Fibroblast of mammary gland (primary cell): ENCODE measurements at regions not wholly inside any gene's neighbourhood (a gene's known extent, or its start where the extent isn't known, plus 50 kb on each side); places are given as distances from the start of the nearest gene placed in this dataset.

Experiments used
- DNase-seq: peaks from one replicate; pipeline ENCODE4 v3.0.0-alpha.2; 2010; ENCODE audit warnings: low read depth
- H3K4me3 ChIP-seq: 2 replicates; pipeline ENCODE4 v1.5.1; 2011; ENCODE audit warnings: low read depth, mild to moderate bottlenecking, low read length, moderate library complexity; ENCODE audit not compliant: control insufficient read depth
- CTCF ChIP-seq: conservative IDR thresholded peaks from 2 replicates; pipeline ENCODE4 v1.5.1; 2011; ENCODE audit warnings: low read depth, low read length, inconsistent platforms; ENCODE audit not compliant: control insufficient read depth, insufficient read depth

GRCh38 chrX:26851981-26852380 is 611.2 kb downstream of the PPP4R3C start:
- TF ChIP-seq CTCF: no peak
- DNase-seq: peak; percentile 0

GRCh38 chrX:26848511-26848910 is 614.6 kb downstream of the PPP4R3C start:
- TF ChIP-seq CTCF: no peak
- DNase-seq: no peak
- H3K4me3 ChIP-seq: no peak overlapping the region

More at GRCh38 chrX:26851981-26852380, 611.2 kb downstream of the PPP4R3C start:
- no peak overlapping the region for H3K4me3 ChIP-seq

GRCh38 chrX:26845056-26845455 is 618.1 kb downstream of the PPP4R3C start:
- peak; percentile 21 for DNase-seq
- H3K4me3 ChIP-seq: no peak overlapping the region
- TF ChIP-seq CTCF: no peak

GRCh38 chrX:26822448-26822847 is 606.5 kb downstream of the MAGEB5 start:
- DNase-seq: no peak
- H3K4me3 ChIP-seq: no peak overlapping the region
- TF ChIP-seq CTCF: no peak

GRCh38 chrX:26789751-26790150 is 573.8 kb downstream of the MAGEB5 start:
- TF ChIP-seq CTCF: no peak
- H3K4me3 ChIP-seq: no peak overlapping the region
- DNase-seq: no peak

GRCh38 chrX:26788402-26788998 is 572.5 kb downstream of the MAGEB5 start:
- H3K4me3 ChIP-seq: no peak overlapping the region
- DNase-seq: no peak
- no peak for TF ChIP-seq CTCF
